GM18867 (cell line): ENCODE measurements at regions not wholly inside any gene's neighbourhood (a gene's known extent, or its start where the extent isn't known, plus 50 kb on each side); places are given as distances from the start of the nearest gene placed in this dataset.

Source experiments
- ATAC-seq: cut with Tn5 transposase; IDR thresholded peaks from one replicate; pipeline ENCODE4 v1.9.1; 2021; ENCODE audit warnings: mild to moderate bottlenecking, moderate library complexity; ENCODE audit not compliant: unreplicated experiment

DNA sequence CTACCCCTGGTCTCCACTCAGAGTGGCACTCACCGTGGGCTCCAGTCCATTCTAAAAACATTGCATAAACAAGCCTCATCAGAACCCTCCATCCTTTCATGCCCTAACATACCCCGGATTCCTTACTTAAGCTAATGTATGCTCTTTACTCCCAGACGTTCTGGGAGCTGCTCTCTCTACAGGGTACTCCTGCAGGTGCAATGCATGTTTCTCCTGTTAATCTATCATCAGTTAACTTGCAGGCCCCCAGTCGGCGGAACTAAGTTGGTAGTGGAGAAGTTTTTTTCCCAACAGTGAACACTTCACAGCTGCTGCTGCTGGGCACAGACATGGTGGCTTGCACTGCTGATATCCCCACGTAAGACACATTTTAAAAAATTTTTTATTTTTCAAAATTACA is 161.6 kb upstream of the FAT1 start:
- ATAC-seq, result no peak

DNA sequence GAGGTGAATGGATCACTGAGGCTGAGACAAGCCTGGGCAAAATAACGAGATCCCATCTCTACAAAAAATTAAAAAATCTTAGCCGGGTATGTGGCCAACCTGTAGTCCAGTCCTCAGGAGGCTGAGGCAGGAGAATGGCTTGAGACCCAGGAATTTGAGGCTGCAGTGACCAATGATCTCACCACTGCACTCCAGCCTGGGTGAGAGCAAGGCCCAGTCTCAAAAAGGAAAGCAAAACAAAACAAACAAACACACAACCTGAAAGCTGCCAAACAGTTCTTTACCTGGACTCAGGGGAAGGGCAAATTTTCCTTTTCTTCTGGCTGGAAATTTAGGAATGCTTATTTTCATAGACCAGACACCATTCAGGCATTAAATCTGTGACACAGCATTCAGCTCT is 163.1 kb upstream of the FAT1 start:
- peak; percentile 41 for ATAC-seq

DNA sequence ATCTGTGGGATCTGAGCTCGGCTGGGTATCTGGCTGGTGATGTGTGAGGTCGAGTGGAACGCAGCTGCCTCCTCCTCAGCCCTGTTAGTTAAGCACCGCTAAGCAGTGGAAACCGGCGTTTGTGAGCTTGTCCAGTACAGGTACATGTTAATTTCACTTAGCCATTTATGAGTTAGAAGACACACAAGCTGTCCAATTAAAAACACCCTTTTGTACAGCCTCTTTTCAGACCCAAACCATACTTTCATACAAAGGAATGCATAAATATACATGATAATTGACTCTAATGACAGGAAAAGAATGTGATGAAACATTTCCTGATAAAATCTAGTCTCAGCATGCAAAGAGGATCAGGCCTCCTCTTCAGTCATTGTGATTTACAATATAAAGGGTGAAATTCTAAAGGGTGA is 163.6 kb upstream of the FAT1 start:
- ATAC-seq, result peak; percentile 35

DNA sequence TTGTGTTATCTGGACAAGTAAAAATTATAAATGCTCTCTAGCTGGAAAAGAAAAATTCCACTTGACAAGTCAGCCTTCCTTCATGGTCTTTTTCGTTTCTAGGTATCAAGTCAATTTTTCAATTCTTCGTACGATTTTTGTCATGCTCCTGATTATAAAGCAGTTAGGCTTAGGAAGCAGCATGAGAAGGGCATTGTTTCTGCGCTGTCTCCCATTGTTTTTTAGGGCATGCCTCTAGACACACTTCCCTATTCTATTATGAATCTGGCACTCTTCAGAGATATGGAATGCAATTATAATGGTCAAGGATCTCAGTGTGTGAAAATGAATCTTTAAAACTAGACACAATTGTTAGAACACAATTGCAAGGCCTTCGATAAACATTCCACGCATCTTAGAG is 164.1 kb upstream of the FAT1 start:
- ATAC-seq, result no peak

DNA sequence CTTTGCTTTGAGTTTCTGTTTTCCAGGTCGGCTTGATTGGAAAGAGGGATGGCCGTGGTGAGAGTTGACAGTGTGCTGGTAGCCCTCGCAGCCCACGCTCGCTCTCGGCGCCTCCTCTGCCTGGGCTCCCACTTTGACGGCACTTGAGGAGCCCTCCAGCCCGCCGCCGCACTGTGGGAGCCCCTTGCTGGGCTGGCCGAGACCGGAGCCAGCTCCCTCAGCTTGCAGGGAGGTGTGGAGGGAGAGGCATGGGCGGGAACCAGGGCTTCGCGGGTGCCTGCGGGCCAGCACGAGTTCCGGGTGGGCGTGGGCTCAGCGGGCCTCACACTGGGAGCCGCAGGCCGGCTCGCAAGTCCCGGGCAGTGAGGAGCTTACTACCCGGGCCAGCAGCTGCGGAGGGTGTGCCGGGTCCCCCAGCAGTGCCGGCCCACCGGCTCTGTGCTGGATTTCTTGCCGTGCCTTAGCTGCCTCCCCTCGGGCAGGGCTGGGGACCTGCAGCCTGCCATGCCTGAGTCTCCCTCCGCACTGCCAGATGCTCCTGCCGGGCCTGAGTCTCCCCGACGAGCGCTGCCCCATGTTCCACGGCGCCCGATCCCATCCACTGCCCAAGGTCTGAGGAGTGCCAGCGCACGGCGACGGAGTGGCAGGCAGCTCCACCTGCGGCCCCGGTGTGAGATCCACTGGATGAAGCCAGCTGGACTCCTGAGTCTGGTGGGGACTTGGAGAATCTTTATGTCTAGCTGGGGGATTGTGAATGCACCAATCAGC is 166.4 kb upstream of the FAT1 start:
- ATAC-seq, result no peak

DNA sequence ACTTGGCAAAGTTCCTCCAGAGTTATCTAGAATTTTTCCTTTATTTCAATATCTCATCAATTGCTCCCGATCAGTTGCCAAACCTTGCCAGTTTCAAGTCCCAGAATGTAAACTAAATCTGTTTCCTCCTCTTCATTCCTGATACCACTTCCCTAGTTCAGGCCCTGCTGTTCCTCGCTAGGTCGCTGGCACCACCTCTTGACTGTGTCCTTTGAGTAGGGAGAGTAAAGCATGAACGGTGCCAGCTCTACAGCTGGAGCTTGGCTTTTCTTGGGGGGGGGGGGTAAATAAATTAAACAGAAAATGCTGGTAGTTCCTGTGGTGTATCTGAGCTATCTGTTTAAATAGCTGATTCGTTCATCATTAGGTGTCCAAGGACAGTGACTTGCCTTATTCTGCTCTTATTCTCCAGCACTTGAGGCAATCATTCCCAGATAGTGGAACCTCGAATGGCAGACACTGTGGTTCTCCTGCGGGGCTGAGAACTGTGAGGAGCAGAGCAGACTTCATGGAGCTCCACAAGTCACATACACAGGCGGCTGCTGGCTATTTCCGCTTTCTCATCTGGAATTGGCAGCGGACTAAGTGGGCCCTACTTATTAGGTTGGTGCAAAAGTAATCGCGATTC is 168.3 kb upstream of the FAT1 start:
- no peak for ATAC-seq

DNA sequence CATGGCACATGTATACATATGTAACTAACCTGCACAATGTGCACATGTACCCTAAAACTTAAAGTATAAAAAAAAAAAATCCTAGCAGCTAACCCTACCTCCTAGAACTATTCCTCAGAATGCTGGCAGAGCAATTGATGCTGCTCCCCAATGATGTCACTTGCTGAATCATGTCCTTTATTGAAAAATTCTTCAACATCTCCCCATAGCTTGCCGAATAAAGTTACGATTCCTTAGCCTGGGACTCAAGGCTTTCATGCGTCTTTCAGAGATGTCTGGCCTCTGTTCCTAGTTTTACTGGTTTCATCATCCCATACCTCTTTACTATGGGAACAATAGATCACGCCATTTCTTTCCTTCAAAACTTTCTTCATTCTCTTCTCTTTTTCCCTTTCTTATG is 174.7 kb upstream of the FAT1 start:
- no peak for ATAC-seq

DNA sequence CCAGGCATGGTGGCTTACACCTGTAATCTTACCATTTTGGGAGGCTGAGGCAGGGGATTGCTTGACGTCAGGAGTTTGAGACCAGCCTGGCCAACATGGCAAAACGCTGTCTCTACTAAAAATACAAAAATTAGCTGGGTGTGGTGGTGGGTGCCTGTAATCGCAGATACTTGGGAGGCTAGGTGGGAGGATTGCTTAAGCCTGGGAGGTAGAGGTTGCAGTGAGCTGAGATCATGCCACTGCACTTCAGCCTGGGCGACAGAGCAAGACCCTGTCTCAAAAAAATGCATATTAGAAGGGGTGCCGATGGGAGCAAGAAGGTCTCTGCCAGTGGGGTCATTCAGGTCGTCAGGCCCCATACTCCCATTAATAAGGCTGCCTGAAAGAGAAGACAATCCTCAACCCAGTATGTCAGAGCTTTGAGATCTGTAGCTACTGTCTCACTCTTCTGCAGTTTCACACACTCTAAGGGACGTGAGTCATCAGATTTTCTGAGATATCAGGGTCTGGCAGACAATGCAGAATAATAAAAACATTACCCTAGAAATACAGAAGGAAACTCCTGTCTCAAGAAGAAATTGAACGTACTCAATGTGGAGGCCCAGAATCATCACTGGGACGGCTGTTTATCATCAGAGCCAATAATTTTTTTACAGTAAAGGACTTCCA is 176.7 kb upstream of the FAT1 start:
- no peak for ATAC-seq

DNA sequence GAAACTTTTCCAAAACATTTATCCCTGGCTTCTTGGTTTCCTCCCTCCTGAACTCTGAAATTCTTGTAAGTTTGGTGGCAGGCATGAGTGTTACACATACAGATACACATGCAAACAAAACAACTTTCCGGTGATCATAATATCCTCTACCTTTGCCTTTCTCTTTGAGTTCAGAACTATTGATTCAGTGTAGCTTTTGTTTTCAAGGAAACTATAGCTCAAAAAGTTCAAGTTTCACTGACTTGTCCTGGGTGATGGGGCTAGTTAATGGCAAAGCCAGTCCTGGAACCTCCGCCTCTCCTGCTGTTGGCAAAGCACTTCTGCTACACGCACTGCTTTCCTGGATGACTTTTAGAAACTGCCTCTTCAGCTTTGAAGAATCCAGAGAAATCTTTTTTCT is 177.3 kb upstream of the FAT1 start:
- no peak for ATAC-seq

DNA sequence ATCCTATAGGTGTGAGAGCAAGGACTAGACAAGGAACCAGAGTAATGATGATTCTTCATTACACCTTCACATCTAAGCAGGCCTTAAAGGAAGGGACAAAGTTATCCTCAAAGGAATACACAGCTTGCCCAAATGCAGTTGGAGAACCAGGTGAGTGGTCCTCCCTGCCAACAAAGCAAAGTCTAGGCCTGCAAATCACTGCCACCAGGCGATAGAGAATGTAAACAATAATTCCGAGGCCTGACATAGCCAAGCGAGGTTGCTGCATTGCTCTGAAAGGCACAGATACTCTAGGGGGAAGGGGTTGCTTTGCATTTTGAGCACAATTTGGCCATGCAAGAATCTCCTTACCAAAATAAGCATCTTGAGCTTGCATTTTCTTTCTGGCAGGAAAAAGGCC is 178.2 kb upstream of the FAT1 start:
- ATAC-seq, result no peak

DNA sequence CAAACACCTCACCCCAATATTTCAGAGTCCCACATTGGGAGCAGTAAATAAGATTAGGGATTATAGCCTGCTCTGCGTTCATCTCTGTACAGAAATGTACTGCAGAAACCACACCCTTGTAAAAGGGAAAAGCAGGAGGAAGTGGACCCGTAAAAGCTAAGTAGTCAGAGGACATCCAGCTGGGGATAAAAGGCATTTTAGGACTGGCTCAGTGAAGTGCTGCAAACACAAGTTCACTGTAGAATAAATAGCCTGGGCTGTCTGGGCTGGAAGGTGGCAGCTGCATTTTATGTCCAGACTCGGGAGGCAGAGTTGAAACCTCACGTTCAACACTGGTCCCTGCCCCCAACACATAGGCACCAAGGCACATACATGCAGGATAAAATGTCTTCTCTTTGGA is 178.7 kb upstream of the FAT1 start:
- no peak for ATAC-seq

DNA sequence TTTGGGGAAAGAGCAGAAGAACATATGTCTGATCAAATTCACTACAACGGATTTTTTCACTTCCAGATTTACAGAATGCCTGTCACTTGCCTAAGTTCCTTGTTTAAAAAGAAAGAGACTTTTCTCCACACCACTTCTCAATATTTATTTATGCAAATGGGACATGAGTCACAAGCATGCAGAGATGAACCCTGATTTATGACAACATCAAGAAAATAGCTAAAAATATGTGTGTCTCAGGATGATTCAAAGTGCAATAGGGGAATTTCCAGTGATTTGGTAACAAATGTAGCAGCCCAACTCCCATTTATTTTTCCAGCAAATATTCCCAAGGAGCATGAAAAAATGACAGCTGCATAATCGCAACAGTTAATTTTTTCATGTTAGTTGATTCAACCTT is 180.4 kb upstream of the FAT1 start:
- ATAC-seq, result peak; percentile 70

DNA sequence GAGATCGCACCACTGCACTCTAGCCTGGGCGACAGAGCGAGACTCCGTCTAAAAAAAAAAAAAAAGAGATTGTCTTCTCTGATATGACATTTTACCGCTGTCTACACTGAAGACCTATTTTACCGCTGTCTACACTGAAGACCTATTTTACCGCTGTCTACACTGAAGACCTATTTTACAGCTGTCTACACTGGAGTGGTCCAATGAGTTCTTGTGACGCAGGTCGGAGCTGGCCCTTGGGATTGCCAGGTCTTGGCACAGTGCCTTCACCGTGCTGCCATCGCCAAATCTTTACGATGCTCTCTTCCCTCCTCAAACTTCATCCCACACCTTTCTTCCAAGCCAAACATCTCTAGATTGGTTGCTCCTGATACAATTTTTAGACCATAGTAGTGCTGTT is 183.1 kb upstream of the FAT1 start:
- ATAC-seq, result no peak

DNA sequence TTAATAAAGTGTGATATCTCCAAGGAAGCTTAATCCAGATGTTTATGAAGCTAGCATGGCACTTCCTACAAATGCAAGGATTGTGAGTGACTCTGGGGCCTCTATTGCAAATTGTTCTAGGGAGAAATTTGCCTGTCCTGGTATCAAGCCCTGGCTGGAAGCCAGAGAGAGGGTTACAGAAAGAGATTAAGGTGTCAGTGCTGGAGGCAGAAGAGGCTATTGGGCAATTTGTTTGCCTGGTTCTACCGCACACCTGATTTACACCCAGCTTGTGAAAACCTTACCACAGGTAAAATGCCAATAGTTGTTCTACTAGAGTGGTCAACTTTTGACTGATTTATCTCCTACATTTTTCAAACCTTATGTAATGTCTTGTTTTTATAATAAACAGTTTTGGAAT is 186.7 kb upstream of the FAT1 start:
- no peak for ATAC-seq

DNA sequence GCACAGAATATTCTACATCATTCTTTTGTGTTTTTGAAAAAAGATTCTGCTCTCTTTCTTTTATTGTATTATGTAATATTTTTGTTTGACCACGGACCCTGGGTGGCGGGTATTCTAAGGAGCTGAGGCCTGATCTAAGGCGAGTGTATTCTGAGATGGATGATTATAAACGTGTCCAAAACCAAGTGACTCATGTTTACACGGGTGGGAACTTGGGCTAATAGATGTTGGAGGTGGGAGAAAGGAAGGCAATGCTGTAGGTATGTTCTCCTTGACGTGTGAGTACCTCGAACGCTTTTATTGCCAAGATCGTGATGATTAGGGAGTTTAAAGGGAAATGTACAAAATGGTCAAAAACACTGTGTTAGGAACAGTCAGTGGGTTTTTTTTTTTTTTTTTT is 188.9 kb upstream of the FAT1 start:
- no peak for ATAC-seq

DNA sequence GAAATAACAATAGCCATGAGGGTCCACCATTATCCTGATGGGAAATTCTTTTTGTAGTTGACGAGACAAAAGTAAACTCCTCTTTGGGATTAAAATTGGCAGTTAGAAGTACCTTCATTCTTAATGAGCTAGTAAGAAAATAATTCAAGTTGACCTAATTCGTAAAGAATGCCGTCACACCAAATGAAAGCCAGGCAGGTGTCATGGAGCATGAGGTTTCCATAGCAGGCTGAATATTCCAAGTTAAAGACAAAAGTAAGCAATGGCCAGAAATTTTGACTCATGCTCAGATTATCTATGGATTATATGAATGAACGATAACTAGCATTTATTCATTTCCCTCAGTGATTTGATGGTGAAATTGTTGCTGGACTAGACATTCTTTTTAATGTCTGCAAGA is 192.2 kb upstream of the FAT1 start:
- ATAC-seq, result no peak

DNA sequence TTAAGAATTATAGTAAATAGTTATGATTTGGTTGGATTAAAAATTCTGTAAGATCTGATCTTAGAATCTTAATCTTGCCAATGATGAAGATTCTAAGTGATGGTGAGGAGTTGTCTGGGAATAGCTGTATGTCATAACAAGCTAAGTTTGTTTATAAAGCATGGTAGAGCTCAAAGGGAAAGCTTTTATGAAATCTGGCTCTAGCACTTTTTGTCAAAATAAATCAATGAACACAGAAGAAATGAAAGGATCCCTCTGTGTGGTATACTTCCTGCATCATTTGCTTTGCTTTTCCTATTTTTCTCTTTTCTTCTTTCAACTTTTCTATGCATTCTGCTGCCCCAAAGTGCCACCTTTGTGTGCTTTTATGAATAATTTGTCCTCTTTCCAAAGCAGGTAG is 193.5 kb upstream of the FAT1 start:
- no peak for ATAC-seq

DNA sequence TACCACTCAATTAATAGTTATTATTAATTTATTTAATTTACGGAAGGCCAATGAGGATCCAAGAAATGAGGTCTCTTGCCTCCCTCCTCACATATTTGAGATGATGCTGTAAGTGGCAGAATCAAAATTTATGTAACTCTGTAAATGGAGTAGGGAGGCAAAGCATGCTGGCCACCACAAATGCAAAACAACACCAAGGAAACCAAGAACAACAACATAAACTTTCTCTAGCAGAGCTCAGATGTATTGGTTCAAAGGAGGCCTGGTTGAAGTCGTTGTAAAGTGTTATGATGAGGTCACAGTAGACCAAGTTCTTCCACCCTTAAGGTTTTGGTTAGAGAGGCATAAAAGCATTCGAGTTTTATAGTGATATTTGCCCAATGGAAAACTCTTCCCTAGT is 194.8 kb upstream of the FAT1 start:
- no peak for ATAC-seq

DNA sequence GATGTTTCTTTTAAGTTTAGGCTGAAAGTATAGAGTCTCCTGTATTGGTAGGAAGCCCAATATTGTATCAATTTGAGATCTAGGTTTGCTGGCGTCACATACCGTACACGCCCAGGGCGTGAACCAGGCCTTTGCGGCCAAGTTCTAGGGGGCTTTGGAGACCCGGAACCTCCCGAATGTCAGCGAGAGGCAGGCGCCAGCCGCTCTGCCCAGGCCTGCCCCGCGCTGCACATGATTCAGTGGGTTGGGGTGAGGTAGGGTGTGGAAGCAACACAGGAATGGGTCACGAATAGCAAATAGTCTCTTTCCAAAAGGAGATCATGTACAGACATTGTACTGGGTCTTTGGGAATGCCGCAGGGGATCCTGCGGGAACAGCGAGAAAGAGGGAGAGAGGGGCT is 195.7 kb upstream of the FAT1 start:
- no peak for ATAC-seq

DNA sequence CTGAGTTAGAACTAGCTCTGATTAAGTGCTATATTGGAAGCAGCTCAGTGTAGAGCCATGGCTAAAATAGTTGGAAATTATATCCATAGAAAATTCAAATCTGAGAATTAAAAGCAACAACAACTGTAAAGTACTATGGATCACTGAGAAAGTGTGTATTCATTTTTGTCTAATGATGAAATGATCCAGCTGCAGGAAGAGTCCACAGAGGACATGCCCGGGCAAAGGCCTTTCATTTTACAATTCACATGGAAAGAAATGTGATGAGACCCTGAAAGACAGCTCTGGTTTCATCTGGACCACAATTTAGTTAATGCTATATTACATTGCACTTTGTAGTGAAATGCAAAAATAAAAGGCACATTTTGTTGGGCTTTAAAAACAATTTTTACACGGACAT is 196.8 kb upstream of the FAT1 start:
- no peak for ATAC-seq

DNA sequence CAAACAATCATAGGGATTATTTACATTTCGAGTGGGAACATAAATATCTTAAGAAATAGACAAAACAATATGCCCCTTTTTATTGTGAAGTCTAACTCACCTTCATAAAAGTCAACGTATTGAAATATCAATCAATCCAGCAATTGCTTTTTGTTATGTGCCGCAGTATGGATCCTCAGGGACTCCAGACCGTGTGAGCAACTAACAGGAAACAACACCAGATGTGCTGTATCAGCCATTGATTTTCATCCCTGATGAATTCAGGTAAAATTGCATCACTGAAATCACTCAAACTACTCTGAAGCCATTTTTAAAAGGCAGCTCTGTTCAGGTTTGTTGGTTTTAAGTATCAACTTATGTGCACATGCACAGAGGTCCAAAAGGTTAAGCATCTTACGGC is 197.3 kb upstream of the FAT1 start:
- ATAC-seq, result no peak

DNA sequence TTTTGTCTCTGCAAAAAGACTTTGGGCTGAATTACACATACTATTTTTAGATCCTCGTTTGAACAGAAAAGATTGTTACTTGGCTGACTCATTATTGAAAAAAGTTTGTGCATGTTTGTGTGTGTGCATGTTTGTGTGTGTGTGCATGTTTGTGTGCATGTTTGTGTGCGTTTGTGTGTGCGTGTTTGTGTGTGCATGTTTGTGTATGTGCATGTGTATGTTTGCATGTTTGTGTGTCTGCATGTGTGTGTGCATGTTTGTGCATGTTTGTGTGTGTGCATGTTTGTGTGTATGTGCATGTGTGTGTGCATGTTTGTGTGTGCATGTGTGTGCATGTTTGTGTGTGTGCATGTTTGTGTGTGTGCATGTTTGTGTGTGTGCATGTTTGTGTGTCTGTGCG is 201.1 kb upstream of the FAT1 start:
- ATAC-seq, result no peak
